Smooth muscle cell (in vitro differentiated cells): ENCODE measurements at regions not wholly inside any gene's neighbourhood (a gene's known extent, or its start where the extent isn't known, plus 50 kb on each side); places are given as distances from the start of the nearest gene placed in this dataset.

Experiments
- DNase-seq: peaks from one replicate; lab custom pipeline; 2025; ENCODE audit not compliant: unreplicated experiment; lab: John Stamatoyannopoulos, UW
- H2AFZ ChIP-seq: fragments of 200-600 bp; sonication (generic); 2 replicates; pipeline ENCODE4 v1.6.0; 2016; ENCODE audit warnings: antibody characterized with exemption, low read depth, mild to moderate bottlenecking
- H3F3A ChIP-seq: fragments of 200-600 bp; sonication (generic); 2 replicates; pipeline ENCODE4 v1.6.0; 2017; ENCODE audit warnings: antibody characterized with exemption, low read depth
- H3K27ac ChIP-seq: fragments of 200-600 bp; sonication (generic); 2 replicates; pipeline ENCODE4 v1.5.1; 2016; ENCODE audit warnings: low read depth, mild to moderate bottlenecking
- H3K27me3 ChIP-seq: fragments of 200-600 bp; sonication (generic); 2 replicates; pipeline ENCODE4 v1.6.1; 2016; ENCODE audit warnings: low read depth, mild to moderate bottlenecking
- H3K36me3 ChIP-seq: fragments of 200-600 bp; sonication (generic); 2 replicates; pipeline ENCODE4 v1.5.1; 2016; ENCODE audit warnings: low read depth
- H3K4me1 ChIP-seq: fragments of 200-600 bp; sonication (generic); 2 replicates; pipeline ENCODE4 v1.5.1; 2016; ENCODE audit warnings: low read depth
- H3K4me2 ChIP-seq: fragments of 200-600 bp; sonication (generic); 2 replicates; pipeline ENCODE4 v1.6.0; 2016; ENCODE audit warnings: mild to moderate bottlenecking
- H3K4me3 ChIP-seq: fragments of 200-600 bp; sonication (generic); 2 replicates; pipeline ENCODE4 v1.5.1; 2016; ENCODE audit warnings: mild to moderate bottlenecking
- H3K79me2 ChIP-seq: fragments of 200-600 bp; sonication (generic); 2 replicates; pipeline ENCODE4 v1.6.0; 2016; ENCODE audit warnings: low read depth, mild to moderate bottlenecking
- H3K9ac ChIP-seq: fragments of 200-600 bp; sonication (generic); 2 replicates; pipeline ENCODE4 v1.6.0; 2016; ENCODE audit warnings: low read depth
- H3K9me3 ChIP-seq: fragments of 200-600 bp; sonication (generic); replicated peaks from 2 replicates; pipeline ENCODE4 v1.5.1; 2016; ENCODE audit warnings: low read depth
- H4K20me1 ChIP-seq: fragments of 200-600 bp; sonication (generic); 2 replicates; pipeline ENCODE4 v1.6.0; 2016; ENCODE audit warnings: low read depth
- CTCF ChIP-seq: fragments of 200-600 bp; sonication (generic); IDR thresholded peaks from 2 replicates; pipeline ENCODE4 v1.5.1; 2017; ENCODE audit warnings: borderline replicate concordance, mild to moderate bottlenecking, antibody characterized with exemption; ENCODE audit not compliant: insufficient read depth, poor library complexity, severe bottlenecking
- WGBS: methylation state at CpG from one replicate; pipeline ENCODE4 v1.1.7; 2016; ENCODE audit warnings: low lambda C conversion rate; 5-methylcytosine and 5-hydroxymethylcytosine counted together

GRCh38 chr5:74286734-74287695, 353.5 kb downstream of the ENC1 start:
- H3K4me1 ChIP-seq = no peaks in the 10 kb centered on the region
- H3K79me2 ChIP-seq = no peaks in the 10 kb centered on the region
- no peak overlapping the region for H3K27ac ChIP-seq
- H3K4me3 ChIP-seq = no peak overlapping the region
- no peaks in the 10 kb centered on the region for H3K36me3 ChIP-seq
- H2AFZ ChIP-seq = no peak overlapping the region
- H3F3A ChIP-seq = no peaks in the 10 kb centered on the region
- TF ChIP-seq CTCF = no peak
- 56% methylated on average over 3 of the region's 3 CpGs for WGBS
- no peaks in the 10 kb centered on the region for H4K20me1 ChIP-seq
- DNase-seq = no peak
- H3K9me3 ChIP-seq = no peaks in the 10 kb centered on the region
- no peak overlapping the region for H3K9ac ChIP-seq
- H3K4me2 ChIP-seq = no peak overlapping the region
- no peaks in the 10 kb centered on the region for H3K27me3 ChIP-seq

GRCh38 chr5:74285675-74286280, 354.8 kb downstream of the ENC1 start:
- Histone ChIP-seq H3K4me3 (no peak overlapping the region), H2AFZ (no peak overlapping the region), H3K79me2 (no peaks in the 10 kb centered on the region), H3K27ac (no peak overlapping the region), H3K4me1 (no peaks in the 10 kb centered on the region), H3K9ac (no peak overlapping the region), H3K36me3 (no peaks in the 10 kb centered on the region), H3K4me2 (no peak overlapping the region), H3F3A (no peaks in the 10 kb centered on the region), H3K27me3 (no peaks in the 10 kb centered on the region), H4K20me1 (no peaks in the 10 kb centered on the region), H3K9me3 (no peaks in the 10 kb centered on the region)
- TF ChIP-seq CTCF = no peak
- no peak for DNase-seq
- 93% methylated on average over 5 of the region's 5 CpGs for WGBS

GRCh38 chr5:74282490-74282889, 358.0 kb downstream of the ENC1 start:
- no peak overlapping the region for H3K27ac ChIP-seq
- no peaks in the 10 kb centered on the region for H3K4me1 ChIP-seq
- 79% methylated on average over 5 of the region's 5 CpGs for WGBS
- no peak for DNase-seq
- no peaks in the 10 kb centered on the region for H3F3A ChIP-seq
- H3K4me3 ChIP-seq = no peak overlapping the region
- H2AFZ ChIP-seq = no peak overlapping the region
- no peak overlapping the region for H3K9ac ChIP-seq
- no peaks in the 10 kb centered on the region for H4K20me1 ChIP-seq
- no peak overlapping the region for H3K4me2 ChIP-seq
- no peaks in the 10 kb centered on the region for H3K9me3 ChIP-seq
- H3K36me3 ChIP-seq = no peaks in the 10 kb centered on the region
- no peak for TF ChIP-seq CTCF
- no peaks in the 10 kb centered on the region for H3K79me2 ChIP-seq
- H3K27me3 ChIP-seq = no peaks in the 10 kb centered on the region
